KOPT-K1 (cell line): ENCODE measurements at regions not wholly inside any gene's neighbourhood (a gene's known extent, or its start where the extent isn't known, plus 50 kb on each side); places are given as distances from the start of the nearest gene placed in this dataset.

ENCODE experiments used
- H3K27ac ChIP-seq: fragments of 200-600 bp; sonication (generic); 2 replicates; pipeline ENCODE4 v1.5.1; 2016; ENCODE audit warnings: antibody characterized with exemption, mild to moderate bottlenecking, low read depth, low read length; ENCODE audit not compliant: poor library complexity, severe bottlenecking
- H3K36me3 ChIP-seq: fragments of 200-600 bp; sonication (generic); 2 replicates; pipeline ENCODE4 v1.5.1; 2017; ENCODE audit warnings: antibody characterized with exemption, mild to moderate bottlenecking, low read length, moderate library complexity; ENCODE audit not compliant: insufficient read depth
- H3K9me3 ChIP-seq: fragments of 200-600 bp; sonication (generic); 2 replicates; pipeline ENCODE4 v1.5.1; 2017; ENCODE audit warnings: antibody characterized with exemption, low read length, mild to moderate bottlenecking; ENCODE audit not compliant: insufficient read depth, poor library complexity, severe bottlenecking

GRCh38 chr7:41133690-41134299 lies 569.1 kb downstream of the INHBA start:
- peaks cover 12% of the 10 kb centered on the region for H3K9me3 ChIP-seq
- H3K27ac ChIP-seq, result no peak overlapping the region
- no peaks in the 10 kb centered on the region for H3K36me3 ChIP-seq

- no peaks in the 10 kb centered on the region for H3K36me3 ChIP-seq
- peaks cover 12% of the 10 kb centered on the region for H3K9me3 ChIP-seq
- H3K27ac ChIP-seq, result no peak overlapping the region
These were observed 570.9 kb downstream of the INHBA start for GRCh38 chr7:41131956-41132355.

- Histone ChIP-seq H3K36me3 (no peaks in the 10 kb centered on the region), H3K9me3 (peaks cover 3% of the 10 kb centered on the region), H3K27ac (no peak overlapping the region)
These were observed 572.2 kb downstream of the INHBA start for GRCh38 chr7:41130561-41131236.

- Histone ChIP-seq H3K27ac (no peak overlapping the region), H3K9me3 (no peaks in the 10 kb centered on the region), H3K36me3 (no peaks in the 10 kb centered on the region)
These were observed 572.8 kb downstream of the INHBA start for GRCh38 chr7:41130086-41130485.

- H3K9me3 ChIP-seq, result no peaks in the 10 kb centered on the region
- H3K27ac ChIP-seq, result no peak overlapping the region
- H3K36me3 ChIP-seq, result no peaks in the 10 kb centered on the region
These were observed 577.5 kb downstream of the INHBA start for GRCh38 chr7:41125343-41125742.

GRCh38 chr7:41122256-41122987 lies 580.5 kb downstream of the INHBA start:
- Histone ChIP-seq H3K9me3 (no peaks in the 10 kb centered on the region), H3K27ac (no peak overlapping the region), H3K36me3 (no peaks in the 10 kb centered on the region)

GRCh38 chr7:41121228-41121627 lies 581.7 kb downstream of the INHBA start:
- Histone ChIP-seq H3K27ac (no peak overlapping the region), H3K36me3 (no peaks in the 10 kb centered on the region), H3K9me3 (no peaks in the 10 kb centered on the region)

- H3K36me3 ChIP-seq, result no peaks in the 10 kb centered on the region
- H3K9me3 ChIP-seq, result no peaks in the 10 kb centered on the region
- no peak overlapping the region for H3K27ac ChIP-seq
These were observed 584.4 kb downstream of the INHBA start for GRCh38 chr7:41118486-41118885.

- Histone ChIP-seq H3K36me3 (no peaks in the 10 kb centered on the region), H3K27ac (no peak overlapping the region), H3K9me3 (no peaks in the 10 kb centered on the region)
These were observed 585.5 kb downstream of the INHBA start for GRCh38 chr7:41117431-41117830.

- Histone ChIP-seq H3K27ac (no peak overlapping the region), H3K36me3 (no peaks in the 10 kb centered on the region), H3K9me3 (no peaks in the 10 kb centered on the region)
These were observed 586.1 kb downstream of the INHBA start for GRCh38 chr7:41116817-41117216.

- H3K27ac ChIP-seq, result no peak overlapping the region
- no peaks in the 10 kb centered on the region for H3K36me3 ChIP-seq
- no peaks in the 10 kb centered on the region for H3K9me3 ChIP-seq
These were observed 586.6 kb downstream of the INHBA start for GRCh38 chr7:41116337-41116736.

- Histone ChIP-seq H3K36me3 (no peaks in the 10 kb centered on the region), H3K27ac (no peak overlapping the region), H3K9me3 (no peaks in the 10 kb centered on the region)
These were observed 588.2 kb downstream of the INHBA start for GRCh38 chr7:41114691-41115090.

GRCh38 chr7:41114131-41114530 lies 588.8 kb downstream of the INHBA start:
- Histone ChIP-seq H3K36me3 (no peaks in the 10 kb centered on the region), H3K9me3 (no peaks in the 10 kb centered on the region), H3K27ac (no peak overlapping the region)

- Histone ChIP-seq H3K36me3 (no peaks in the 10 kb centered on the region), H3K9me3 (no peaks in the 10 kb centered on the region), H3K27ac (no peak overlapping the region)
These were observed 589.2 kb downstream of the INHBA start for GRCh38 chr7:41113719-41114118.

- no peaks in the 10 kb centered on the region for H3K36me3 ChIP-seq
- no peak overlapping the region for H3K27ac ChIP-seq
- no peaks in the 10 kb centered on the region for H3K9me3 ChIP-seq
These were observed 592.7 kb downstream of the INHBA start for GRCh38 chr7:41110186-41110585.
